RKO (cell line): ENCODE measurements at regions not wholly inside any gene's neighbourhood (a gene's known extent, or its start where the extent isn't known, plus 50 kb on each side); places are given as distances from the start of the nearest gene placed in this dataset.
"Not testable (repeated sequence)": the region's sequence is repeated elsewhere in the genome, so short reads cannot be mapped to it uniquely, and the experiment has no call there.

Experiments
- DNase-seq: peaks from one replicate; pipeline ENCODE4 v3.0.0-alpha.2; 2016; ENCODE audit warnings: low spot score

DNA sequence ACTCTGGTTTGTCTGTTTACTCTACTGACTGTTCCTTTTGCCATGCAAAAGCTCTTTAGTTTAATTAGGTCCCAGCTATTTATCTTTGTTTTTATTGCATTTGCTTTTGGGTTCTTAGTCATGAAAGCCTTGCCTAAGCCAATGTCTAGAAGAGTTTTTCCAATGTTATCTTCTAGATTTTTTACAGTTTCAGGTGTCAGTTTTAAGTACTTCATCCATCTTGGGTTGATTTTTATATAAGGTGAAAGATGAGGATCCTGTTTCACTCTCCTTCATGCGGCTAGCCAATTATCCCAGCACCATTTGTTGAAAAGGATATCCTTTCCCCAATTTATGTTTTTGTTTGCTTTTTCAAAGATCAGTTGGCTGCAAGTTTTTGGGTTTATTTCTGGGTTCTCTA lies 1100.5 kb upstream of the ALCAM start:
- DNase-seq, result not testable (repeated sequence)

DNA sequence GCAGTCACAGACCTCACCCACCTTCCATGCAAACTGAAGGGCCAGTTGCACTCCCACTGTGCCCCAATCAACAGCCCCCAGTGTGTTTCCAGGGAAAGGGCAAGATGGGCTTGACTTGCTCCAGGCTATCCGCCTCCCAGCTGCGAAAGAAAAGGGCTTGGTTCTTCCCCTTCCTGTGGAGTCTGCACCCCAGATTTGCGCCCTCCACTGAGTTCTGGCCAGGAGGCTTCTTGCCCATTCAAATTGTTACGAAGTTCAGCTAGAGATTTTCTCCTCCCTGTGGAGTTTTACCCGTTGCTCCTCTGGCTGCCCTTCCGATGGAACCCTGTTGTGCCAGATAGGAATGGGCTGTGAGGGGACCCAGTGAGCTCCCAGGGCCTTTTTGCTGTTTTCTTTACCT lies 1096.9 kb upstream of the ALCAM start:
- DNase-seq, result no peak

DNA sequence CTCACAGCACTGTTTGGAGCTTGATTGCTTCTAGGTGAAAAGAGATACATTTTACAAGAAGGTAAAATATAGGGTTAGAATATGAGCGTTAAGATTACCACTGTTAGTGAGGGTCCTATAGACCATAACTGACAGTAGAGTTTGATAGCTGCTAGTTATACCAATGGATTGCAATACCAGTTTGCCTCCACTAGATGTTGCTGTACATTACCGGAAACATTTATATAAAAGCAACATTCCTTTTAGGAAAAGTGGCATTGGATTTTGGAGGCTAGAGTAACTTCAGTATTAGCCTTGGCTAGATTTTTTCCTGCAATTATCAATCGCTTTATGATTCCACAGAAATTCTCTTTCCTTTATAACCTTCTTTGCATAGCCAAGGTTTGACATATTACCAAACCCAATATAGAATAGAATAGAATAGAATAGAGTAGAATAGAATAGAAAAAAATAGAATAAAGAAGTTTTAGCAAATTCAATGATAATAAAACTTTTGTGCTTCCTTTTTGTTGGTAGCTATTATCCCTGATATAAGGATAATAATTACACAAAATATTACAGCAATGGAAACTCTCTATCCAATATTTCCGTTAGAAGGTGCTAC lies 1093.6 kb upstream of the ALCAM start:
- peak; percentile 68 for DNase-seq

DNA sequence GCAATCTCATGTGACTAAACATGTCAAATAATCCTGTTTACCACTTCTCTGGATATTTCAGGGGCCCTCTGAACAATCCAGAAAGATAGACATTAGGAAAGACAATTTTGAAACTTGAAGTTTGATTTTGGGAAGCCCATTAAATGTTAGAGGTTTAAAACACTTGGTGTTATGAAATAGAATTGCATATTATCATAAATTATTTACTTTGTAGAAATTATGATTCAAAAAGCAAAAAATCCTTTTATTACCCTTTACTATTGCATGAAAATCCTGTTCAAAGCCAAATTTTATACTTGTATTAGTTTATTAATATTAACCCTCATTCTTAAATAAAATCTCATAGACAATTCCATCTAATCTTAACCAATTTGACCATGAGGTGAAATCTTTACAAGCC lies 1091.5 kb upstream of the ALCAM start:
- no peak for DNase-seq

DNA sequence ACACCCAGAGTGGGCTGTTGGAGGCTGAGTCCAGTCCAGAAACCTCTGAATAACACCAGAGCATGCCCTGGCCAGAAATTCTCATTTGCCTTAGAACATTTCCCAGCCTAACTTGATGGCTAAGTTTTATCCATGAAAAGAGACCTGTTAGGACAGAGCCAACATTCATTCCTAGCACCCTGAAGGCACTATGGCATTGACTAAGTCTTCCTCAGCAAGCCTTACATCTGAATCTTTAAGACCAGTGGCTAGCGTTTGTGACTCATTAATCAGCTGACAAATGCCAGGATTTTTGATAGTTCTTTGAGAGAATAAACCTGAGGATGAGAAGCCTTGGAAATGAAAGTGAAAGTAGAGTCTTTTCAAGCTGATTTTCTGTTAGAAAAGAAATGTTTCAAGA lies 1087.1 kb upstream of the ALCAM start:
- peak; percentile 52 for DNase-seq

DNA sequence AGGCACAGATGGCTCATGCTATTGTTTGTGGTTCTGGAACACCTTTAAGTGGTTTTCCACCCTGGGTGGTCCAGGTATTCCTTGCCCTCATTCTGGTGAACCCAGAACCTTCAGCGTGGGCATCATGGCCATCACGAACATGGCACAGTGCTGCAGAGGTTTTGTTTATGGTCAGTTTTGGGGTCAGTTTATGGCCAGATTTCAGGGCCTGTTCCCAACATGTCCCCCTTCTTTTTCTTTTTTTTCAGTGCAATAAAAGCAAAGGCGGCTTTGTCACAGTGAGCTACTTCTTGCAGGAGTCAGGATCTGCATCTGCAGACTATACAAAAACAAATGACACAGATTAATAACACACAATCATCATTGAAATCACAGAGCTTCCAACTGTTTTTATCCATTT lies 1085.0 kb upstream of the ALCAM start:
- DNase-seq, result no peak

DNA sequence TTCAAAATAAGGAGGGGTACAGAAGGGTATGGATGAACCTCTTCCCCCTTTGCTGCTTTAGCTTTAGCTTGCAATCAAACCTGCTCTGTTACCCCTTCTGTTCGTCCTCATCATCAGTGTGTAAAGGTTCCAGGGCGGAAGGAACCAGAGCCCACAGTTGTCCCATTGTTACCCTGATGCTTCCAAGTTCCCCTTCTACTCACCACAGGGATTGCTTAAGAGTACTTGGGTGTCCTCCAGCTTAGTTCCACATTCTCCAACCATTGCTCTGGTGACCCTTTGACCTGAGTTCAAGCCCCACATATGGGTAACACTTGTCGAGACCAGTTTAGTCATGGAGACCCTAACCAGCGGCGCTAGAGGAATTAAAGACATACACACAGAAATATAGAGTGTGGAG lies 1080.1 kb upstream of the ALCAM start:
- DNase-seq, result no peak

DNA sequence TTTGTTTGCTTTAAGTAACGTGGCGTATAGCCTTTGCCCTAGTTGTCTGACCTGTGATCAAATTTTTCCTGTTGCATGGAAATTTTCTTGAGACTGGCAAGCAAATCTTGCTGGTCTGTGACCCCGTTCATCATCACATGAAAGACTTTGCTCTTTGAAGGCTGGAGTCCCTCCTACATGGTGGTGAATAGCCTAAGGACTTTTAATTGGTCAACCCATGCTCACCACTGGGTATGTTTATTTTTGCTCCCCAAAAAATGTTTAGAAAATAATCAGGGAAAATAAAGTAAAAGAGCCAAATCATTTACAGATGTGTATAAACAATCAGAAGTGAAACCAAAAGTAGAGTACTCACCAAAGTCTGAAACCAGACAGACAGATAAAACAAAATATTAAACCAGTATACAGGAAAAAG lies 1075.3 kb upstream of the ALCAM start:
- no peak for DNase-seq

DNA sequence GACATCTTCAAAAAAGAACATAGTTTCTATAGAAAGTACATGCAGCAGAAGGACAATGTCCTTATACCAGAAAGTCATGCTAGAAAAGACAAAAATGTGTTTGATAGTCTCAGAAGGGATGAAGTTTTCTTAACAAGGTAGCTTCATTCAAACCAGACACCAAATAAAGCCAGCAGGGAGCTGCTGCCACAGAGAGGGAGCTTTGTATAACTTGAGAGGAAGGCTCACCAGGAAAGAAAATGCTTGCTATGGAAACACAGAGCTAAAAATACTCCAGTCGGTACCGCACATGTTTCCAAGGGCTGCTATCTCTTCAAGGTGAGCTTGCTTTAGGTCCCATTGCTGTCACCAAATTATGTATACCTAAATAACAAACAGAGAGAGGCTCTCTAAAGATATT lies 1074.8 kb upstream of the ALCAM start:
- DNase-seq, result no peak

DNA sequence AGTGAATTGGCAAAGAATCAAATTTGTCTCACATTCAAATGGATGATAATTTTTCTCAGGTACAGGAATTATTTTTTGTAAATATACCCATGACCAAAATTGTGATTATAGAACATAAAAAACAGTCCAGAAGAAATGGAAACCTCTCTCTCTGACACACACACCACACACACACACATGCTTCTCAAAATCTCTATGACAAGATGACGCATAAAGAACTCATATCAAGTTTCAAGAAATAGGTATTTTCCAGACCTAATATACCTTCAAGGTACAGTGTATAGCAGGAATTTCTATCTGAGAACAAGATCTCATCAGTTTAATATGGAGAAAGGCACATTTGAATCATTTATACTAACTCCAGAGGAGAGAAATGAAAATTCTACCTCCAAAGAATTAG lies 1069.1 kb upstream of the ALCAM start:
- no peak for DNase-seq

DNA sequence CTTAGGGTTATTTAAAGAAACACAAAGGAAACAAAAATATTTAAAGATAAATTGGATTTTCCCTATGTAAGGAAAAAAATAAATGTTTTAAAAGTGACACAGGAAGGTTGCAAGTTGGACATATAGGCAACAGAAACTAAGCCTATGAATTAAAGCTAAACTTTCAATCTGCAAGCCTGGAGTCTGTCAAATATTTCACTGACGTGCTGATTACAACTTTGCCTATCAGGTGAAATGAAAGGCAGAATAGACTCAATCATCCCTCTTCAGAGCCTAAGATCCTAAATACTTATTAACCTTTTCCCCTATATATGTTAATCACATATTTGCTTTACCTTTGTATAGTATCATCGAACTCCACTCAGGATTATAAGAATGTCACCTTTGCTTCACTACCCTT lies 1068.0 kb upstream of the ALCAM start:
- DNase-seq, result no peak

DNA sequence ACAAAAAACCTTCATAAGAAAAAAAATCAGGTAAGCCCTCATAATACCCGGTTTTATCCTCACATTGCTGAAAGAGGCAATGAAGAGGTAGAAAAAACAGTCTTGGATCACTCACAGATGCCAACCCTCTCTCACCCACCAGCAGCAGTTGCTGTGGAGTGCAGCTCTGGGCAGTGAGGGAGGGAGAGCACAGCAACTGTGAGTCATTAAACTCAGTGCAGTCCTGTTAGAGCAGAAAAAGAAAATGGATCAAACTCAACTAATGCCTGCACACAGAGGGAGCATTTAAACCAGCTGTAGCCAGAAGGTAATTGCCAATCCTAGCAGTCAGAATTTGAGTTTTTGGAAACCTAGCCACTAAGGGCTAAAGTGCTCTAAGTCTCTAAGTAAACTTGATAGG lies 1050.6 kb upstream of the ALCAM start:
- no peak for DNase-seq

DNA sequence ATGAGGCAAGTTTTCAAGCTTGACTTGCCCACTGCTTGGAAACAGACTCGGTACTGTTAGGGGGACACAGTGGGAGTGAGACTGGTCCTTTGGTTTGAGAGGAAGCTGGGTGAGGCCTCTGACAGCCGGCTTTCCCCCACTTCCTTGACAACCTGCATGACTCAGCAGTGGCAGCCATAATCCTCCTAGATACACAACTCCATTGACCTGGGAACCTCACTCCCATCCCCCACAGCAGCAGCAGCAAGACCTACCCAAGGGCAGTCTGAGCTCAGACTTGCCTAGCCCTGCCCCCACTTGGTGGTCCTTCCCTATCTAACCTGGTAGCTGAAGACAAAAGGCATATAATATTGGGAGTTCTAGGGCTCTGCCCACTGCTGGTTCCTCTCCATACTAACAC lies 1043.5 kb upstream of the ALCAM start:
- no peak for DNase-seq

DNA sequence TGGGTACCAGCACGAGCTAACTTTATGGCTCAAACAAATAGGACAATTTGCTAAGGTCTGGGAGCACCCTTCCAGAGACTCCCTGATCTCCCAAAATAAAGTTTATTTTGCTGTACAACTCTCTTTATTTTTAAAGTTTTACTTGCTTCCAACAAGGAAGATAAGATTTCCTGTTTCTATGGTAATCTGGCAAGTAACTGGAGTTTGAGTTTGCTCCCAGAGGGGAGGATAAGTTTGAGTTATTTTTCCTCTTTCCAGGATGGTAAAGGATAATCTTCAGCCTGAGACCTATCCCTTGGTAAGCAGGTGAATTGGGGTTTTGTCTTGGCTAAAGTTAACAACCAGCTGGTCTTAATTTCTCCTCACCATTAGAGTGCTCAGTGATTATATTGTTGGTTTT lies 1019.4 kb upstream of the ALCAM start:
- no peak for DNase-seq

DNA sequence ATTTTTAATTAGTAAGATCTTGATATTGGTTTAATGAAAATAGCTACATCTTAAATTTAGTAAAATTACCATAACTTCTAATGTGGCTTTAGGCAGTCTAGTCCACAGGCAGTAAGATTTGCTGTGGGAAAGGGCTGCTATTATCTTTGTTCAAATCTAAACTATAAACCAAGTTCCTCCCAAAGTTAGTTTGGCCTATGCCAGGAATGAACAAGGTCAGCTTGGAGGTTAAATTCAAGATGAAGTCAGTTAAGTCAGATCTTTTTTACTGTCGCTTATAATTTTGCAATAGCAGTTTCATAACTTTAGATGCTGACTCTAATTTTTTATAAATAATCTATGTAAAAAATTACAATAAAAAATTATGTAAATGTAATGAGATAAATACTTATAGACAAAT lies 1016.9 kb upstream of the ALCAM start:
- DNase-seq, result no peak

DNA sequence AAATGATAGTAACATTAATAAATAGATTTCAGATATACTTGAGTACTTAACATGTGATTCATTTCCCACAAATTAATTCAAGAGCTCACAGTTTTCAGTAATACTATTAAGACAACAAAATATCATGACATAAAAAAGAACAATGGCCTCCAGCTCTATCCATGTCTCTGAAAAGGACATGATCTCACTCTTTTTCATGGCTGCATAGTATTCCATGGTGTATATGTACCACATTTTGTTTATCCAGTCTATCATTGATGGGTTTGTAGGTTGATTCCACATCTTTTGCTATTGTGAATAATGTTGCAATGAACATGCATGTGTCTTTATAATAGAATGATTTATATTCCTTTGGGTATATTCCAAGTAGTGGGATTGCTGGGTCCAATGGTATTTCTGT lies 1012.8 kb upstream of the ALCAM start:
- no peak for DNase-seq

DNA sequence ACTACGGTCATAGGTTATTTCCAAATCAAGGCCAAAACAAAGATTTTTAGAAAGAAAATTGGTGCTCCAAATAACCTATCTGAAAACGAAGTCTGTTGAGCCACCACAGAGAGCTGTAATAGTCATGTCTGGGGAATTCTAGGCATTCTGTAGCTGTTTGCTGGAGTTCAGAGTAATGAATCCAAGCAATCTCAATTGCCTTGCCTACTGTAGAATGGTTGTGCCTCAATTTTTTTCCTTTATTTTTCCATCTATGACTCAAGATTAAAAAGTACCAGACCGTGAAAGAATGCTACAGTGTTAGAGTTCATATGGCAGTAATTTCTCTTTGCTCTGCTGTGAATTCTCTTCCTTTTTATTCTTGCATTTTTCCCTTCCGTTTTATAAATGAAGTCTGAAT lies 1007.2 kb upstream of the ALCAM start:
- DNase-seq, result peak; percentile 12

DNA sequence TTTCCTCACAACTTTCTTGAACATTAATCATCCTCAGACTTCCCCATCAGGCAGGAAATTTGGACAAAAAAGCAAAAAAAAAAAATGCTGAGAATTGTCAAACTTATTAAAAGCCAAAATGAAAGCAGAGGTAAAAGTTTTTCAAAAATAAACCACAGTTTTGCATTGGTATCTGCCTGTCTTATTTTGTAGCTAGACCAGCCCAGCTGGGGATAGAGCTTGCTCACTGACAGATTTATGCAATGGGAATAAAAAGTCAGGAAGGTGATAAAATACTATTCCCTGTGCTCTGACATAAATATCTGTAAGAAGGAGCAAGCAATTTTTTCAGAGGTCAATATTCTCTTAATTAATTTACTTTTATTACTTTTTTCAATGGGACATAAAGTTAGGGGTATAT lies 1006.7 kb upstream of the ALCAM start:
- DNase-seq, result no peak

DNA sequence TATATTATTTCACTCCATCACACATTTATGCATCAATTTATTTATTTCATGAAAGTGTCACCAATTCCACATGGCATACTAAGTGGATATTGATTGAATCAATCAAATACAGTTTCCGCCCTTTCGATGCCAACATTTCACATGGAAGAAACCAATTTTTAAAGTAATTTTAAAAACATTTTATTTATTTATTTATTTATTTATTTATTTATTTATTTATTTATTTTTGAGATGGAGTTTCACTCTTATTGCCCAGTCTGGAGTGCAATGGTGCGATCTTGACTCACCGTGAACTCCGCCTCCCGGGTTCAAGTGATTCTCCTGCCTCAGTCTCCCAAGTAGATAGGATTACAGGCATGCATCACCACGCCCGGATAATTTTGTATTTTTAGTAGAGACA lies 1005.0 kb upstream of the ALCAM start:
- DNase-seq, result not testable (repeated sequence)

DNA sequence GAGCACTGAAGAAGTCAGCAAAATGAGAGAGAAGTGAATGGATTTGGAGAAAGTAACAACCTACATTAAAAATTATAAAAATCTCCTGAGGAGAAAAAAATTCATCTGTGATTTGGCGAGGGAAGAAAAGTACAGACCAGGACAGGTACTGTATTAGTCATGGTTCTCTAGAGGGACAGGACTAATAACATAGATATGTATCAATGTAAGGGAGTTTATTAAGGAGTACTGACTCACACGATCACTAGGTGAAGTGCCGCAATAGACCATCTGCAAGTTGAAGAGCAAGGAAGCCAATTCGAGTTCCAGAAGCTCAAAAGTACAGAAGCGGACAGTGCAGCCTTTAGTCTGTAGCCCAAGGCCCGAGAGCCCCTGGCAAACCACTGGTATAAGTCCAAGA lies 1004.4 kb upstream of the ALCAM start:
- DNase-seq, result no peak

DNA sequence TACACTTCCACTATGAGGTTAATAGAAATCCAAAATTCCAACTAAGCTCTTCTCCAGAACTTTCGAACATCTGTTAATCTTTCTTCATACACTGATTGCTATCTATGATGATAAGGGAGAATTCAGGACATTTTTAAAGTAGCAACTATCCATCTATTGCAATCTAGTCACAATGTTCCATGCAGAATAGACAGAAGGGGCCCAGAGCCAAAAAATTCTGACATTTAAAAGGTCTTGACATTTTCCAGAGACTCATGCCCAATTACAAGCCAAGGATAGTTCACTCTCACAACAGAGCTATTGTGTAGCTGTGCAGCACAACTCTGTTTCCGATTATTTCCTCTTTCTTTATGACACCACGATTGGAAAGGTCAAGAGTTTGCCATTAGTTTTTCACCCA lies 999.7 kb upstream of the ALCAM start:
- DNase-seq, result no peak

DNA sequence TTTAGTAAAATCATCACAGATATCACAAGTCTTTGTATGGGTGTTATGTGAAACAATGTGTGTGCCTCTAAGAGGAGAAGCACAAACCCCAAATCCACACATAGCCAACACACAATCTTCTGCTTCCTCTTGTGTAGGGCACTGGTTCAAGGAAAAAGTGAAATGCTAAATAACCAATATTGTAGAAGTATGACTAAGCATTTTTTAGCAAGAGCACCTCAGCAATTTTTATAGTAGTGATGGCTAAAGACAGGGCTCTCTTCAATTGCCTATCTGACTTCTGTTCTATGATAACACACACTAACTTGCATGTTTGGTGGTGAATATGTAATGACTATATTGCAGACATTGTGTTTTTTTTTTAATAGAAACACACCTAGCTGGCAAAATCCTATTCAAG lies 997.9 kb upstream of the ALCAM start:
- DNase-seq, result no peak

DNA sequence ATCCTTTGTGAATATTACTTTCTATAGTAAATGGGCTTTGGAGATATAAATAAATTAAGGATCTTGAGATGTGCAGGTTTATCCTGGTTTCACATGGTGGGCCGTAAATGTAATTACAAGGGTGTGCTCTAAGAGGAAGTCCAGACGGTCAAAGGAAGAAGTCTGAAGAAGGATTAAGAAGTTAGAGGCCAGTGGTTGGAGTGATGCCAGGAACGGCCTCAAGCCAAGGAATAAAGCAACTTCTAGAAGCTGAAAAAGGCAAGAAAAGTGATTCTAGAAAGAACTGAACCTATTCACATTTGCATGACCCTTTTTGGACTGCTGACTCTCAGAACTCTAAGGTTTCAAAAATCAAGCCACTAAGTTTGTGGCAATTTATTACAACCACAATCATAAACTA lies 981.3 kb upstream of the ALCAM start:
- no peak for DNase-seq

DNA sequence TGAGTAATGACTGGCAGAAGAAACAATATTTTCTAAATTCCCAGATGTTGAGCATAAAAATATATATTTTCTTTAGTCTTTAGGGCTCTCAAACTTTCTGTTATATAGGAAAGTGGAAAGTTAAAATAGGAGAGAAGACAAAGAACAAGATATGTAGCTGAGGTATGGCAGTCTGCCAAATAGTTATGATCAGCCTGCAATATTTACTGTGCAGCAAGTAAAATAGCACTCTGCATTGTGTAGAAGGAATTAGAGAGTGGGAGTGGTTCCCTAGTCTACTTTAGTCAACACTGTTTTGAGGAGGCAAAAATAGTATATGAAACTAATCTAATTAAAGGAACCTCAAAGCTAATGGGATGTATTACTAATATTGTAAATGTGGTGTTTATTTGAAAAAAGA lies 978.1 kb upstream of the ALCAM start:
- DNase-seq, result no peak

DNA sequence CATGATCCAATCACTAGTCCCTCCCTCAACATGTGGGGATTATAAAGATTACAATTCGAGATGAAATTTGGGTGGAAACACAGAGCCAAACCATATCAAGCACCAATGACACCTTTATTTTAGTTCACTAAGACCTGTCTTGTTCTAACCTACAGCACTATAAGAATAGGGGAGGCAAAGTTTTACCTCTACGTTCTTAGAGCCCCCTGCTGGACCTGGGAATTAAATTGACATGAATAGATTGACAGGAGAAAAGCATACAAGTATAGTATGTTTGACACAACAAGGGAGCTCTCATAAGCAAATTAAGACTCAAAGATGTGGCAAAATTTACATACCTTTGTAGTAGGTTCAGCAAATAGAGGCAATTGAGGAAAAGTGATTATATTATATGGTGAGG lies 974.4 kb upstream of the ALCAM start:
- no peak for DNase-seq
